ENCODE measurements at regions not wholly inside any gene's neighbourhood (a gene's known extent, or its start where the extent isn't known, plus 50 kb on each side); places are given as distances from the start of the nearest gene placed in this dataset.
"Not testable (repeated sequence)": the region's sequence is repeated elsewhere in the genome, so short reads cannot be mapped to it uniquely, and the experiment has no call there.

GRCh38 chr9:87405677-87406542, 91.8 kb upstream of the DAPK1 start:
- Histone ChIP-seq H3K27ac (no peak overlapping the region), H3K36me3 (no peaks in the 10 kb centered on the region), H3K9me3 (ENCODE audit: severe bottlenecking) (no peaks in the 10 kb centered on the region), H3K4me3 (ENCODE audit: low read depth, low read length) (no peak overlapping the region), H3K27me3 (ENCODE audit: insufficient read depth, low read depth, severe bottlenecking) (no peaks in the 10 kb centered on the region)
- no peak for TF ChIP-seq CTCF (IDR thresholded peaks at IDR 0.05; ENCODE audit: low read depth, low read length)
- DNase-seq = no peak

GRCh38 chr9:87406543-87407166, 91.0 kb upstream of the DAPK1 start:
- no peak overlapping the region for H3K27ac ChIP-seq
- TF ChIP-seq CTCF (IDR thresholded peaks at IDR 0.05; ENCODE audit: low read depth, low read length) = no peak
- H3K9me3 ChIP-seq (ENCODE audit: severe bottlenecking) = no peaks in the 10 kb centered on the region
- H3K27me3 ChIP-seq (ENCODE audit: insufficient read depth, low read depth, severe bottlenecking) = no peaks in the 10 kb centered on the region
- no peak overlapping the region for H3K4me3 ChIP-seq (ENCODE audit: low read depth, low read length)
- DNase-seq = no peak
- no peaks in the 10 kb centered on the region for H3K36me3 ChIP-seq

- DNase-seq; H3K27me3 ChIP-seq (ENCODE audit: insufficient read depth, low read depth, severe bottlenecking); H3K27ac ChIP-seq; H3K36me3 ChIP-seq; H3K4me3 ChIP-seq (ENCODE audit: low read depth, low read length); H3K9me3 ChIP-seq (ENCODE audit: severe bottlenecking): not testable (repeated sequence)
Observed at GRCh38 chr9:87410047-87411005, 87.3 kb upstream of the DAPK1 start.

GRCh38 chr9:87420884-87421283, 76.8 kb upstream of the DAPK1 start:
- Histone ChIP-seq H3K36me3 (no peaks in the 10 kb centered on the region), H3K27ac (no peak overlapping the region), H3K9me3 (ENCODE audit: severe bottlenecking) (no peaks in the 10 kb centered on the region), H3K27me3 (ENCODE audit: insufficient read depth, low read depth, severe bottlenecking) (no peaks in the 10 kb centered on the region), H3K4me3 (ENCODE audit: low read depth, low read length) (no peak overlapping the region)
- TF ChIP-seq CTCF (IDR thresholded peaks at IDR 0.05; ENCODE audit: low read depth, low read length) = no peak
- DNase-seq = no peak

GRCh38 chr9:87421734-87422133, 75.9 kb upstream of the DAPK1 start:
- Histone ChIP-seq H3K9me3 (ENCODE audit: severe bottlenecking) (no peaks in the 10 kb centered on the region), H3K27me3 (ENCODE audit: insufficient read depth, low read depth, severe bottlenecking) (no peaks in the 10 kb centered on the region), H3K4me3 (ENCODE audit: low read depth, low read length) (no peak overlapping the region), H3K27ac (no peak overlapping the region), H3K36me3 (no peaks in the 10 kb centered on the region)
- TF ChIP-seq CTCF (IDR thresholded peaks at IDR 0.05; ENCODE audit: low read depth, low read length) = no peak
- DNase-seq = no peak

- no peak overlapping the region for H3K4me3 ChIP-seq (ENCODE audit: low read depth, low read length)
- no peaks in the 10 kb centered on the region for H3K9me3 ChIP-seq (ENCODE audit: severe bottlenecking)
- no peak for TF ChIP-seq CTCF (IDR thresholded peaks at IDR 0.05; ENCODE audit: low read depth, low read length)
- no peak for DNase-seq
- H3K27ac ChIP-seq = no peak overlapping the region
- no peaks in the 10 kb centered on the region for H3K36me3 ChIP-seq
- H3K27me3 ChIP-seq (ENCODE audit: insufficient read depth, low read depth, severe bottlenecking) = no peaks in the 10 kb centered on the region
Observed at GRCh38 chr9:87422999-87423398, 74.7 kb upstream of the DAPK1 start.

GRCh38 chr9:87423885-87424284, 73.8 kb upstream of the DAPK1 start:
- not testable (repeated sequence) for H3K27me3 ChIP-seq (ENCODE audit: insufficient read depth, low read depth, severe bottlenecking); H3K27ac ChIP-seq; H3K9me3 ChIP-seq (ENCODE audit: severe bottlenecking); H3K36me3 ChIP-seq; H3K4me3 ChIP-seq (ENCODE audit: low read depth, low read length); DNase-seq
